Neural cell (in vitro differentiated cells): ENCODE measurements at regions not wholly inside any gene's neighbourhood (a gene's known extent, or its start where the extent isn't known, plus 50 kb on each side); places are given as distances from the start of the nearest gene placed in this dataset.

ENCODE experiments used
- H2AFZ ChIP-seq: fragments of 200-600, 300-800 bp; sonication (generic), shearing (Covaris generic); 2 replicates; pipeline ENCODE4 v1.6.0; 2014; ENCODE audit warnings: low read depth, mild to moderate bottlenecking, antibody characterized with exemption, low read length, moderate library complexity
- H3F3A ChIP-seq: fragments of 200-600 bp; shearing (Covaris generic); 2 replicates; pipeline ENCODE4 v1.6.1; 2016; ENCODE audit warnings: mild to moderate bottlenecking, moderate library complexity, mixed read lengths, antibody characterized with exemption, low read length; ENCODE audit not compliant: insufficient read depth, poor library complexity, severe bottlenecking
- H3K27ac ChIP-seq: fragments of 200-600, 300-800 bp; sonication (generic), shearing (Covaris generic); 2 replicates; pipeline ENCODE4 v1.5.1; 2014; ENCODE audit warnings: mild to moderate bottlenecking, low read length, moderate library complexity
- H3K27me3 ChIP-seq: fragments of 300-800, 200-600 bp; sonication (generic), shearing (Covaris generic); 2 replicates; pipeline ENCODE4 v1.6.0; 2014; ENCODE audit warnings: mild to moderate bottlenecking, low read depth, low read length, moderate library complexity; ENCODE audit not compliant: insufficient read depth
- H3K36me3 ChIP-seq: fragments of 300-800, 200-600 bp; sonication (generic), shearing (Covaris generic); 2 replicates; pipeline ENCODE4 v1.5.1; 2014; ENCODE audit warnings: mild to moderate bottlenecking, antibody characterized with exemption, low read length, moderate library complexity; ENCODE audit not compliant: insufficient read depth
- H3K4me2 ChIP-seq: fragments of 300-800, 200-600 bp; sonication (generic), shearing (Covaris generic); 2 replicates; pipeline ENCODE4 v1.6.0; 2014; ENCODE audit warnings: mild to moderate bottlenecking, low read length
- H3K4me3 ChIP-seq: fragments of 300-800, 200-600 bp; sonication (generic), shearing (Covaris generic); 2 replicates; pipeline ENCODE4 v1.5.1; 2014; ENCODE audit warnings: mild to moderate bottlenecking, low read length, moderate library complexity
- H3K79me2 ChIP-seq: fragments of 200-600 bp; shearing (Covaris generic); replicated peaks from 2 replicates; pipeline ENCODE4 v1.6.0; 2014; ENCODE audit warnings: mild to moderate bottlenecking, low read length, moderate library complexity; ENCODE audit not compliant: insufficient read depth
- H3K9ac ChIP-seq: fragments of 300-800, 200-600 bp; sonication (generic), shearing (Covaris generic); 2 replicates; pipeline ENCODE4 v1.6.1; 2016; ENCODE audit warnings: mild to moderate bottlenecking, low read length, mixed read lengths
- H3K9me2 ChIP-seq: fragments of 200-600 bp; shearing (Covaris generic); 2 replicates; pipeline ENCODE4 v1.6.1; 2016; ENCODE audit warnings: mild to moderate bottlenecking, low read length, mixed read lengths; ENCODE audit not compliant: insufficient read depth
- H3K9me3 ChIP-seq: fragments of 200-600, 300-800 bp; sonication (generic), shearing (Covaris generic); 2 replicates; pipeline ENCODE4 v1.6.1; 2016; ENCODE audit warnings: mild to moderate bottlenecking, mixed run types, low read length, moderate library complexity, mixed read lengths
- H4K20me1 ChIP-seq: fragments of 200-600 bp; shearing (Covaris generic); 2 replicates; pipeline ENCODE4 v1.6.1; 2016; ENCODE audit warnings: mild to moderate bottlenecking, mixed run types; ENCODE audit not compliant: insufficient read depth
- EP300 ChIP-seq: fragments of 450-650 bp; conservative IDR thresholded peaks from 2 replicates; pipeline ENCODE4 v1.6.1; 2014; ENCODE audit warnings: antibody characterized with exemption, mild to moderate bottlenecking, moderate library complexity; ENCODE audit not compliant: poor library complexity, severe bottlenecking
- EZH2 ChIP-seq: fragments of 200-600, 300-800 bp; shearing (Covaris generic), sonication (generic); IDR thresholded peaks from 2 replicates; pipeline ENCODE4 v1.6.1; 2014; ENCODE audit warnings: antibody characterized with exemption, low read length, borderline replicate concordance, mild to moderate bottlenecking; ENCODE audit not compliant: insufficient read depth, poor library complexity, severe bottlenecking
- MXI1 ChIP-seq: fragments of 450-650 bp; conservative IDR thresholded peaks from 2 replicates; pipeline ENCODE4 v1.6.1; 2014; ENCODE audit warnings: antibody characterized with exemption, mild to moderate bottlenecking; ENCODE audit not compliant: poor library complexity, severe bottlenecking
- POLR2AphosphoS5 ChIP-seq: IDR thresholded peaks from 2 replicates; pipeline ENCODE4 v1.6.1; 2012
- RAD21 ChIP-seq: fragments of 450-650 bp; conservative IDR thresholded peaks from 2 replicates; pipeline ENCODE4 v1.6.1; 2014; ENCODE audit warnings: antibody characterized with exemption, mild to moderate bottlenecking, moderate library complexity
- REST ChIP-seq: IDR thresholded peaks from 2 replicates; pipeline ENCODE4 v1.6.1; 2012; ENCODE audit warnings: borderline replicate concordance
- SMC3 ChIP-seq: fragments of 450-650 bp; conservative IDR thresholded peaks from 2 replicates; pipeline ENCODE4 v1.6.1; 2014; ENCODE audit warnings: antibody characterized with exemption, mild to moderate bottlenecking, moderate library complexity; ENCODE audit not compliant: poor library complexity
- TAF1 ChIP-seq: IDR thresholded peaks from 2 replicates; pipeline ENCODE4 v1.6.1; 2012; ENCODE audit warnings: low read depth
- TF ChIP-seq, protein P1 (sequence below): fragments of 450-650 bp; IDR thresholded peaks from 2 replicates; pipeline ENCODE4 v1.5.1; 2014; ENCODE audit warnings: antibody characterized with exemption, mild to moderate bottlenecking, moderate library complexity; ENCODE audit not compliant: poor library complexity, severe bottlenecking

DNA sequence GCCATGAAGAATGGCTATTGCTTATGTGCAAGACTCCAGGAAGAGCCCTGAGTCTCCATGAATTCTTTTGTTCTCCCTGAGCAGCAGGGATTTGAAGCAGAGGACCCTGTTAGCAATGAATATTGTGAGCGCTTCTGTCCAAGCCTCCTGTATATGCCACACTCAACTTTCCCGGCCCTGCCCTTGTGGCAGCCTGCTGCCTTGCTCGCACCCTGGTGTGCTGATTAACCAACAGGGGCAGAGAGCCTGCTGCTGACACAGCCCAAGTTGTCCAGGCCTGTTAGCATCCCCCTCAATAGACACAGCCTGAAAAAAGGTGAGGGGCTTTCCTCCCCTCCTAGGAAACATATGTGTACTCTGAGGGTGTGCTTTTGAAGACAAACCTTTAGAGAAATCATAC, 131.4 kb downstream of the BMP2 start:
- Histone ChIP-seq H3K9ac (no peak overlapping the region), H3K4me2 (no peak overlapping the region)

GRCh38 chr20:6906871-6907270, 139.4 kb downstream of the BMP2 start:
- Histone ChIP-seq H3K4me2 (no peak overlapping the region), H3K9me2 (no peaks in the 10 kb centered on the region), H3K79me2 (no peaks in the 10 kb centered on the region), H3K9me3 (no peaks in the 10 kb centered on the region), H3K27me3 (no peaks in the 10 kb centered on the region), H2AFZ (no peak overlapping the region), H3K27ac (no peak overlapping the region), H3K9ac (no peak overlapping the region), H3K36me3 (no peaks in the 10 kb centered on the region), H3F3A (no peaks in the 10 kb centered on the region), H3K4me3 (no peak overlapping the region), H4K20me1 (no peaks in the 10 kb centered on the region)
- no peak for TF ChIP-seq TAF1
- TF ChIP-seq SMC3 = no peak
- TF ChIP-seq, protein P1, sequence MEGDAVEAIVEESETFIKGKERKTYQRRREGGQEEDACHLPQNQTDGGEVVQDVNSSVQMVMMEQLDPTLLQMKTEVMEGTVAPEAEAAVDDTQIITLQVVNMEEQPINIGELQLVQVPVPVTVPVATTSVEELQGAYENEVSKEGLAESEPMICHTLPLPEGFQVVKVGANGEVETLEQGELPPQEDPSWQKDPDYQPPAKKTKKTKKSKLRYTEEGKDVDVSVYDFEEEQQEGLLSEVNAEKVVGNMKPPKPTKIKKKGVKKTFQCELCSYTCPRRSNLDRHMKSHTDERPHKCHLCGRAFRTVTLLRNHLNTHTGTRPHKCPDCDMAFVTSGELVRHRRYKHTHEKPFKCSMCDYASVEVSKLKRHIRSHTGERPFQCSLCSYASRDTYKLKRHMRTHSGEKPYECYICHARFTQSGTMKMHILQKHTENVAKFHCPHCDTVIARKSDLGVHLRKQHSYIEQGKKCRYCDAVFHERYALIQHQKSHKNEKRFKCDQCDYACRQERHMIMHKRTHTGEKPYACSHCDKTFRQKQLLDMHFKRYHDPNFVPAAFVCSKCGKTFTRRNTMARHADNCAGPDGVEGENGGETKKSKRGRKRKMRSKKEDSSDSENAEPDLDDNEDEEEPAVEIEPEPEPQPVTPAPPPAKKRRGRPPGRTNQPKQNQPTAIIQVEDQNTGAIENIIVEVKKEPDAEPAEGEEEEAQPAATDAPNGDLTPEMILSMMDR = no peak
- TF ChIP-seq REST = no peak
- TF ChIP-seq POLR2AphosphoS5 = no peak
- TF ChIP-seq EP300 = no peak
- TF ChIP-seq EZH2 = no peak
- TF ChIP-seq MXI1 = no peak
- no peak for TF ChIP-seq RAD21

More for the DNA sequence above, 131.4 kb downstream of the BMP2 start:
- Histone ChIP-seq H3F3A (no peaks in the 10 kb centered on the region), H3K9me3 (no peaks in the 10 kb centered on the region), H3K9me2 (no peaks in the 10 kb centered on the region), H2AFZ (no peak overlapping the region), H3K27me3 (no peaks in the 10 kb centered on the region), H3K4me3 (no peak overlapping the region), H3K79me2 (no peaks in the 10 kb centered on the region), H3K36me3 (no peaks in the 10 kb centered on the region), H3K27ac (no peak overlapping the region), H4K20me1 (no peaks in the 10 kb centered on the region)
- TF ChIP-seq REST (no peak), SMC3 (no peak), POLR2AphosphoS5 (no peak), EP300 (no peak), TAF1 (no peak)
- TF ChIP-seq, protein P1 = no peak
